Fibroblast of lung (primary cell): ENCODE measurements at regions not wholly inside any gene's neighbourhood (a gene's known extent, or its start where the extent isn't known, plus 50 kb on each side); places are given as distances from the start of the nearest gene placed in this dataset.

Experiments
- DNase-seq, 2 donors: peaks; one replicate each; pipeline versions ENCODE4 v3.0.0 to v3.0.0-alpha.2; 2010; ENCODE audit warnings: low read depth in 2 of 2
- H2AFZ ChIP-seq: 2 replicates; pipeline ENCODE4 v1.5.1; 2012; ENCODE audit warnings: low read length, control low read depth, inconsistent platforms
- H3K27ac ChIP-seq: 2 replicates; pipeline ENCODE4 v1.5.1; 2011; ENCODE audit warnings: low read length, control low read depth; ENCODE audit not compliant: insufficient read depth
- H3K27me3 ChIP-seq: 2 replicates; pipeline ENCODE4 v1.5.1; 2011; ENCODE audit warnings: mild to moderate bottlenecking, low read length; ENCODE audit not compliant: control insufficient read depth, insufficient read depth
- H3K36me3 ChIP-seq: 2 replicates; pipeline ENCODE4 v1.5.1; 2011; ENCODE audit warnings: low read length; ENCODE audit not compliant: control insufficient read depth, insufficient read depth
- H3K4me1 ChIP-seq: 2 replicates; pipeline ENCODE4 v1.5.1; 2011; ENCODE audit warnings: low read length; ENCODE audit not compliant: control insufficient read depth, insufficient read depth; ENCODE audit errors: extremely low read depth
- H3K4me2 ChIP-seq: 2 replicates; pipeline ENCODE4 v1.5.1; 2011; ENCODE audit warnings: low read length, control low read depth; ENCODE audit not compliant: insufficient read depth; ENCODE audit errors: extremely low read depth
- H3K4me3 ChIP-seq, 4 experiments: fragments of 200-600 bp in 1 of 4; sonication (generic) in 1 of 4; replicated peaks in 1 of 4; 2 replicates each; pipeline ENCODE4 v1.5.1; 2011 to 2016; ENCODE audit warnings: low read length in 4 of 4, low read depth in 3 of 4, mild to moderate bottlenecking in 3 of 4, control low read depth in 2 of 4, inconsistent platforms in 1 of 4, mixed read lengths in 1 of 4; ENCODE audit not compliant: insufficient read depth in 1 of 4; ENCODE audit errors: control extremely low read depth in 1 of 4
- H3K79me2 ChIP-seq: 2 replicates; pipeline ENCODE4 v1.5.1; 2012; ENCODE audit warnings: mild to moderate bottlenecking, low read length, inconsistent platforms; ENCODE audit not compliant: control insufficient read depth, insufficient read depth
- H3K9ac ChIP-seq: 2 replicates; pipeline ENCODE4 v1.5.1; 2011; ENCODE audit warnings: mild to moderate bottlenecking, low read length, control low read depth; ENCODE audit not compliant: insufficient read depth
- H3K9me3 ChIP-seq: 2 replicates; pipeline ENCODE4 v1.5.1; 2012; ENCODE audit warnings: low read depth, low read length; ENCODE audit not compliant: control insufficient read depth, insufficient read depth
- H4K20me1 ChIP-seq: 2 replicates; pipeline ENCODE4 v1.5.1; 2011; ENCODE audit warnings: low read length; ENCODE audit not compliant: control insufficient read depth, insufficient read depth; ENCODE audit errors: extremely low read depth
- CTCF ChIP-seq, 2 donors: IDR thresholded peaks in 1 of 2; conservative IDR thresholded peaks in 1 of 2; 1 replicate in 1 of 2; 2 replicates in 1 of 2; pipeline ENCODE4 v1.5.1; 2011 to 2012; ENCODE audit warnings: low read length in 2 of 2, control low read depth in 1 of 2, inconsistent platforms in 1 of 2, low read depth in 1 of 2, mild to moderate bottlenecking in 1 of 2
- EZH2 ChIP-seq: IDR thresholded peaks from 2 replicates; pipeline ENCODE4 v1.5.1; 2012; ENCODE audit warnings: low read length, control low read depth, mild to moderate bottlenecking; ENCODE audit errors: missing control alignments

GRCh38 chr6:156282087-156282486, 495.1 kb upstream of the ARID1B start:
- DNase-seq = no peak
- Histone ChIP-seq H3K9me3 (no peaks in the 10 kb centered on the region), H3K4me1 (no peaks in the 10 kb centered on the region), H3K36me3 (no peaks in the 10 kb centered on the region), H3K79me2 (no peaks in the 10 kb centered on the region), H3K27ac (no peak overlapping the region), H3K9ac (no peak overlapping the region), H3K27me3 (no peaks in the 10 kb centered on the region), H3K4me2 (no peak overlapping the region), H3K4me3 (no peak overlapping the region), H4K20me1 (no peaks in the 10 kb centered on the region), H2AFZ (no peak overlapping the region)
- TF ChIP-seq CTCF (conservative IDR thresholded peaks at IDR 0.05 in 1 of 2, IDR thresholded peaks at IDR 0.05 in 1 of 2; ENCODE audit: low read depth in 1 of 2, low read length in 2 of 2) (no peak), EZH2 (no peak)

GRCh38 chr6:156281266-156281665, 495.9 kb upstream of the ARID1B start:
- TF ChIP-seq CTCF (conservative IDR thresholded peaks at IDR 0.05 in 1 of 2, IDR thresholded peaks at IDR 0.05 in 1 of 2; ENCODE audit: low read depth in 1 of 2, low read length in 2 of 2) (no peak), EZH2 (no peak)
- H3K4me3 ChIP-seq = no peak overlapping the region
- H4K20me1 ChIP-seq = no peaks in the 10 kb centered on the region
- no peak for DNase-seq
- H3K27ac ChIP-seq = no peak overlapping the region
- H3K4me1 ChIP-seq = no peaks in the 10 kb centered on the region
- H3K36me3 ChIP-seq = no peaks in the 10 kb centered on the region
- no peak overlapping the region for H2AFZ ChIP-seq
- no peaks in the 10 kb centered on the region for H3K27me3 ChIP-seq
- H3K9ac ChIP-seq = no peak overlapping the region
- no peaks in the 10 kb centered on the region for H3K9me3 ChIP-seq
- no peaks in the 10 kb centered on the region for H3K79me2 ChIP-seq
- H3K4me2 ChIP-seq = no peak overlapping the region

- Histone ChIP-seq H3K79me2 (no peaks in the 10 kb centered on the region), H3K4me3 (no peak overlapping the region), H4K20me1 (no peaks in the 10 kb centered on the region), H3K27ac (no peak overlapping the region), H3K4me2 (no peak overlapping the region), H3K36me3 (no peaks in the 10 kb centered on the region), H3K27me3 (no peaks in the 10 kb centered on the region), H3K9me3 (no peaks in the 10 kb centered on the region), H2AFZ (no peak overlapping the region), H3K4me1 (no peaks in the 10 kb centered on the region), H3K9ac (no peak overlapping the region)
- TF ChIP-seq EZH2 = no peak
- no peak for TF ChIP-seq CTCF (conservative IDR thresholded peaks at IDR 0.05 in 1 of 2, IDR thresholded peaks at IDR 0.05 in 1 of 2; ENCODE audit: low read depth in 1 of 2, low read length in 2 of 2)
- no peak for DNase-seq
Observed at GRCh38 chr6:156280065-156280464, 497.1 kb upstream of the ARID1B start.
